ENCODE measurements at regions not wholly inside any gene's neighbourhood (a gene's known extent, or its start where the extent isn't known, plus 50 kb on each side); places are given as distances from the start of the nearest gene placed in this dataset.

- TF ChIP-seq, protein P1, sequence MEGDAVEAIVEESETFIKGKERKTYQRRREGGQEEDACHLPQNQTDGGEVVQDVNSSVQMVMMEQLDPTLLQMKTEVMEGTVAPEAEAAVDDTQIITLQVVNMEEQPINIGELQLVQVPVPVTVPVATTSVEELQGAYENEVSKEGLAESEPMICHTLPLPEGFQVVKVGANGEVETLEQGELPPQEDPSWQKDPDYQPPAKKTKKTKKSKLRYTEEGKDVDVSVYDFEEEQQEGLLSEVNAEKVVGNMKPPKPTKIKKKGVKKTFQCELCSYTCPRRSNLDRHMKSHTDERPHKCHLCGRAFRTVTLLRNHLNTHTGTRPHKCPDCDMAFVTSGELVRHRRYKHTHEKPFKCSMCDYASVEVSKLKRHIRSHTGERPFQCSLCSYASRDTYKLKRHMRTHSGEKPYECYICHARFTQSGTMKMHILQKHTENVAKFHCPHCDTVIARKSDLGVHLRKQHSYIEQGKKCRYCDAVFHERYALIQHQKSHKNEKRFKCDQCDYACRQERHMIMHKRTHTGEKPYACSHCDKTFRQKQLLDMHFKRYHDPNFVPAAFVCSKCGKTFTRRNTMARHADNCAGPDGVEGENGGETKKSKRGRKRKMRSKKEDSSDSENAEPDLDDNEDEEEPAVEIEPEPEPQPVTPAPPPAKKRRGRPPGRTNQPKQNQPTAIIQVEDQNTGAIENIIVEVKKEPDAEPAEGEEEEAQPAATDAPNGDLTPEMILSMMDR (IDR thresholded peaks at IDR 0.05; ENCODE audit: low read depth, low read length) = no peak
- no peak for TF ChIP-seq POLR2A (IDR thresholded peaks at IDR 0.05; ENCODE audit: extremely low read depth, insufficient read length)
- TF ChIP-seq MYC (IDR thresholded peaks at IDR 0.05; ENCODE audit: low read depth, low read length) = no peak
- TF ChIP-seq MAX (IDR thresholded peaks at IDR 0.05; ENCODE audit: low read depth, low read length) = 0 out of 2 replicates have a peak, but pooled peaks have one; percentile 20
Measured at GRCh38 chr3:14256046-14256445, 77.4 kb downstream of the LSM3 start.

Measured in NB4 (cell line).